Neural crest cell (in vitro differentiated cells): ENCODE measurements at regions not wholly inside any gene's neighbourhood (a gene's known extent, or its start where the extent isn't known, plus 50 kb on each side); places are given as distances from the start of the nearest gene placed in this dataset.
"Not testable (repeated sequence)": the region's sequence is repeated elsewhere in the genome, so short reads cannot be mapped to it uniquely, and the experiment has no call there.

Source experiments
- DNase-seq: peaks from one replicate; pipeline ENCODE4 v3.0.0; 2021; ENCODE audit warnings: low read depth, mixed read lengths, low spot score
- H3K27ac Mint-ChIP-seq: one replicate; pipeline ENCODE4 v1.8.0; 2021; ENCODE audit warnings: mild to moderate bottlenecking, mixed read lengths; ENCODE audit not compliant: unreplicated experiment
- H3K27me3 Mint-ChIP-seq: 2 replicates; pipeline ENCODE4 v1.8.0; 2021; ENCODE audit warnings: low read depth, mild to moderate bottlenecking, mixed read lengths
- H3K36me3 Mint-ChIP-seq: 2 replicates; pipeline ENCODE4 v1.8.0; 2021; ENCODE audit warnings: low read depth, mild to moderate bottlenecking, mixed read lengths
- H3K4me1 Mint-ChIP-seq: 2 replicates; pipeline ENCODE4 v1.8.0; 2021; ENCODE audit warnings: mixed read lengths
- H3K4me3 Mint-ChIP-seq: one replicate; pipeline ENCODE4 v1.8.0; 2021; ENCODE audit warnings: mild to moderate bottlenecking, mixed read lengths
- H3K9me3 Mint-ChIP-seq: 2 replicates; pipeline ENCODE4 v1.8.0; 2021; ENCODE audit warnings: mixed read lengths
- TF ChIP-seq, protein P1 (sequence below): fragments of 200-600 bp; sonication (generic); conservative IDR thresholded peaks from 2 replicates; pipeline ENCODE4 v1.5.0; 2021; ENCODE audit warnings: antibody characterized with exemption, mild to moderate bottlenecking

DNA sequence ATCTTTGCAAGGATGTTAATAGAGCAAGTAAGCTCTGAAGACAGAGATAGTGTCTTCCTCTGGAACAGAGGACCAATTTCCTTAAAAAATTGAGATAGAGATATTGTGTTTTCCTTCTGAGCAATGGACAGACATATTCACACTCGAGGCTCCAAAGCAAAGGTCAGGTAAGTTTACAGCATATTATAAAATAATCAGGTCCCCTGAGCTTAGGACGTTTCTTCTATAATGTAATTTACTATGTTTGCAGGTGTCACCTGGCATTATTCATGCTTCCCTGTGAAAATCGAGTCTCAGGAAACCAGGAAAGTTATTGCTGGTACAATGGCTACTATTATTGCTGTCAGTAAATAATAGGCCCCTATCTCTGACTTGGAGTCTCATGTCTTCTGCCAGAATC, 1135.8 kb upstream of the ACVR2A start:
- Mint-ChIP-seq H3K9me3 (peaks cover 11% of the 10 kb centered on the region), H3K4me3 (no peak overlapping the region), H3K27ac (no peak overlapping the region), H3K36me3 (peaks cover 4% of the 10 kb centered on the region), H3K4me1 (no peaks in the 10 kb centered on the region), H3K27me3 (no peaks in the 10 kb centered on the region)
- DNase-seq = no peak
- TF ChIP-seq, protein P1, sequence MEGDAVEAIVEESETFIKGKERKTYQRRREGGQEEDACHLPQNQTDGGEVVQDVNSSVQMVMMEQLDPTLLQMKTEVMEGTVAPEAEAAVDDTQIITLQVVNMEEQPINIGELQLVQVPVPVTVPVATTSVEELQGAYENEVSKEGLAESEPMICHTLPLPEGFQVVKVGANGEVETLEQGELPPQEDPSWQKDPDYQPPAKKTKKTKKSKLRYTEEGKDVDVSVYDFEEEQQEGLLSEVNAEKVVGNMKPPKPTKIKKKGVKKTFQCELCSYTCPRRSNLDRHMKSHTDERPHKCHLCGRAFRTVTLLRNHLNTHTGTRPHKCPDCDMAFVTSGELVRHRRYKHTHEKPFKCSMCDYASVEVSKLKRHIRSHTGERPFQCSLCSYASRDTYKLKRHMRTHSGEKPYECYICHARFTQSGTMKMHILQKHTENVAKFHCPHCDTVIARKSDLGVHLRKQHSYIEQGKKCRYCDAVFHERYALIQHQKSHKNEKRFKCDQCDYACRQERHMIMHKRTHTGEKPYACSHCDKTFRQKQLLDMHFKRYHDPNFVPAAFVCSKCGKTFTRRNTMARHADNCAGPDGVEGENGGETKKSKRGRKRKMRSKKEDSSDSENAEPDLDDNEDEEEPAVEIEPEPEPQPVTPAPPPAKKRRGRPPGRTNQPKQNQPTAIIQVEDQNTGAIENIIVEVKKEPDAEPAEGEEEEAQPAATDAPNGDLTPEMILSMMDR = no peak

DNA sequence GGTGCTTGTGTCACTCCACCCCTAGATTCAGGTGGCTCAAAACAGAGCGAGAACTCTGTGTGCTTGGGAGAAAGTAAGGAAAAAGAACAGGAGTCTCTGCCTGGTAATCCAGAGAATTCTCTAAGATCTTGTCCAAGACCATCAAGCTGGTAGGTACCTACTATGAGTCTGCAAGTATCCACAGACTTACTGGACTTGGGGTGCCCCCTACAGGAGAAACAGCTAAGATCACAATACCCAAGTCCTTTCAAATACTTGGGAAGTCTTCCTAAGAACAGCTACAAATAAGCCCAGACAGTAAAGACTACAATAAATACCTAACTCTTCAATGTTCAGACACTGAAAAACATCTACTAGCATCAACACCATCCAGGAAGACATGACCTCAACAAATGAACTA, 1143.6 kb upstream of the ACVR2A start:
- no peak overlapping the region for H3K27ac Mint-ChIP-seq
- no peak overlapping the region for H3K4me3 Mint-ChIP-seq
- DNase-seq = no peak
- TF ChIP-seq, protein P1 = no peak
- peaks cover 17% of the 10 kb centered on the region for H3K9me3 Mint-ChIP-seq
- no peaks in the 10 kb centered on the region for H3K4me1 Mint-ChIP-seq
- no peaks in the 10 kb centered on the region for H3K27me3 Mint-ChIP-seq
- peaks cover 14% of the 10 kb centered on the region for H3K36me3 Mint-ChIP-seq

DNA sequence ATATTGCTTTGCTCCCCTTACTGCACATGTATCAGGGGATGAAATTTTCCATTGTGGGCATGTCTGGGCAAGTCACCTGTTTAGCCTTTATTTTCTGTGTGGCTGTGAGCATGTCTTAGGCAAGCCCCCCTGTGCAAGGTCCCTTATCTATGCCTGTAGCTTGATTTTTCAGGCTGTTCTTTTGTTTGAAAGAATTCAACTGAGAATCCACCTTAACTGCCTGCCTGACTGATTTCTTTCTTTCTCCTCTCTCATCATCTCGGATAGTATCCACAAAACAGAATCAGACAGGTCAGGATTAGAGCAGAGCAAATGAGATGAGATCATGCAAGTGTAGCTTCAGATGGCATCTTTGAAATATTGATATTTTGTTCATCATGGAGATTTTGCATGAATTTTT, 1147.5 kb upstream of the ACVR2A start:
- Mint-ChIP-seq H3K9me3 (peaks cover 12% of the 10 kb centered on the region), H3K27me3 (no peaks in the 10 kb centered on the region), H3K27ac (no peak overlapping the region), H3K36me3 (peaks cover 6% of the 10 kb centered on the region), H3K4me3 (no peak overlapping the region), H3K4me1 (no peaks in the 10 kb centered on the region)
- TF ChIP-seq, protein P1 = no peak
- DNase-seq = no peak

DNA sequence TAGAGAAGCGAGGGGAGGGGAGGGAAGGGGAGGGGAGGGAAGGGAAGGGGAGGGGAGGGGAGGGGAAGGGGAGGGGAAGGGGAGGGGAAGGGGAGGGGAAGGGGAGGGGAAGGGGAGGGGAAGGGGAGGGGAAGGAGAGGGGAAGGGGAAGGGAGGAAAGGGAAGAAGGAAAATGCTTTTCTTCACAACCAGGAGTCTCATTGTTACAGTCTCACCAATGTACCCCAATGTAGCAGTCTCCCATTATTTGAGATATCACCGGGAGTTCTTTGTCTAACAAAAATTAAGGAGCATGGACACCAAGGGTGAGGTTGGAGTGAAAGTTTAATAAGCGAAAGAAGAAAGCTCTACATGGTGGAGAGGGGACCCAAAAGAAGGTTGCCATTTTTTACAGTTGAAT, 1148.0 kb upstream of the ACVR2A start:
- peaks cover 12% of the 10 kb centered on the region for H3K9me3 Mint-ChIP-seq
- H3K4me3 Mint-ChIP-seq, H3K27ac Mint-ChIP-seq, H3K4me1 Mint-ChIP-seq, H3K27me3 Mint-ChIP-seq, H3K36me3 Mint-ChIP-seq, DNase-seq: not testable (repeated sequence)

DNA sequence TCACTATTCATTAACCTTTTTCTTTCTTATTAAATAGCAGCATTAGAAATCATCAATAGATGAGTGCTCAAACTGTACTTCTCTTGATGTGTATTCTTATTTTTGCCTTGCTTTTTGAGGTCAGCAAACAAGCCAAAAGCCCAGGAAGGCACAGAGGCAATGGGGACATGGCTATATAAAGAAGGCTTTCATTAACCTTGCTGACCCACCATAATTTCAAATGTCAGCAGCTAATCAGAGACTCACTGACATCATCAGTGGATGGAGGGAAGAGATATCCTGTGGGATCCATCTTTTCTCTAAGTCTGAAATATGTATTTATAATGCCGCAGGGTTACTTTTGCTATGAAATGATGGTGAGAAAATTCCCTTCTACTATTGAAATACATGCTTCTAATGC, 1162.8 kb upstream of the ACVR2A start:
- H3K4me1 Mint-ChIP-seq = peaks cover 11% of the 10 kb centered on the region
- no peak overlapping the region for H3K4me3 Mint-ChIP-seq
- peak overlapping the region; percentile 35 for H3K27ac Mint-ChIP-seq
- DNase-seq = no peak
- TF ChIP-seq, protein P1 = no peak
- H3K27me3 Mint-ChIP-seq = no peaks in the 10 kb centered on the region
- H3K9me3 Mint-ChIP-seq = no peaks in the 10 kb centered on the region
- H3K36me3 Mint-ChIP-seq = no peaks in the 10 kb centered on the region

DNA sequence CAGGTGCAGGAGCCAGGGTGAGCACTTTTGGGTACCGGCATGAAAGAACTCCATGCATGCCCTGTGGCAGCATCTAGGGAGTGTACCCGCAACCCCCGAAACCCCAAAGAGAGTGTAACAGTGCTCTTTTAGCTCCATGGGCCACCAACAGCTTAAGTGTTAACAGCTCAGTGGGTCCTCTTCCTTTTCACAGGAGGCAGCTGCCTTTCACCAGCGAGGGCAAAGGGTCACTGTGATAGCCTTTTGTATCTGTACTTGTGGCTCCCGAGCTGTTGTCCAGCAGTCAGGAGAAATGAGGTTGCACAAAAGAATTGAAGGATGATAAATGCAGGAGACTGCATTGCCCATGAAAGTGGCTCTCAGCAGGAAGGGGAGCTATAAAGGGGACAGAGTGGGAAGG, 1166.3 kb upstream of the ACVR2A start:
- DNase-seq = no peak
- H3K36me3 Mint-ChIP-seq = no peaks in the 10 kb centered on the region
- TF ChIP-seq, protein P1 = no peak
- H3K9me3 Mint-ChIP-seq = no peaks in the 10 kb centered on the region
- peaks cover 11% of the 10 kb centered on the region for H3K4me1 Mint-ChIP-seq
- no peak overlapping the region for H3K27ac Mint-ChIP-seq
- no peak overlapping the region for H3K4me3 Mint-ChIP-seq
- H3K27me3 Mint-ChIP-seq = no peaks in the 10 kb centered on the region
